ENCODE measurements at regions not wholly inside any gene's neighbourhood (a gene's known extent, or its start where the extent isn't known, plus 50 kb on each side); places are given as distances from the start of the nearest gene placed in this dataset.

- Mint-ChIP-seq H3K9me3 (peaks cover 27% of the 10 kb centered on the region), H3K27ac (no peak overlapping the region), H3K4me1 (ENCODE audit: low read depth) (peaks cover 2% of the 10 kb centered on the region), H3K4me3 (ENCODE audit: low read depth) (no peak overlapping the region), H3K36me3 (ENCODE audit: low read depth) (peaks cover 3% of the 10 kb centered on the region), H3K27me3 (ENCODE audit: low read depth) (no peaks in the 10 kb centered on the region)
- intact Hi-C loops (cut with micrococcal nuclease) = no loop called here
- DNase-seq (ENCODE audit: low spot score) = no peak
Observed at GRCh38 chr11:127919206-127920000, 668.0 kb downstream of the ETS1 start.

- Mint-ChIP-seq H3K4me3 (ENCODE audit: low read depth) (no peak overlapping the region), H3K27ac (no peak overlapping the region), H3K36me3 (ENCODE audit: low read depth) (no peaks in the 10 kb centered on the region), H3K4me1 (ENCODE audit: low read depth) (no peaks in the 10 kb centered on the region), H3K9me3 (no peaks in the 10 kb centered on the region), H3K27me3 (ENCODE audit: low read depth) (peaks cover 2% of the 10 kb centered on the region)
- DNase-seq (ENCODE audit: low spot score) = no peak
- intact Hi-C loops (cut with micrococcal nuclease) = no loop called here
Observed at GRCh38 chr11:127902382-127902781, 685.0 kb downstream of the ETS1 start.

DNA sequence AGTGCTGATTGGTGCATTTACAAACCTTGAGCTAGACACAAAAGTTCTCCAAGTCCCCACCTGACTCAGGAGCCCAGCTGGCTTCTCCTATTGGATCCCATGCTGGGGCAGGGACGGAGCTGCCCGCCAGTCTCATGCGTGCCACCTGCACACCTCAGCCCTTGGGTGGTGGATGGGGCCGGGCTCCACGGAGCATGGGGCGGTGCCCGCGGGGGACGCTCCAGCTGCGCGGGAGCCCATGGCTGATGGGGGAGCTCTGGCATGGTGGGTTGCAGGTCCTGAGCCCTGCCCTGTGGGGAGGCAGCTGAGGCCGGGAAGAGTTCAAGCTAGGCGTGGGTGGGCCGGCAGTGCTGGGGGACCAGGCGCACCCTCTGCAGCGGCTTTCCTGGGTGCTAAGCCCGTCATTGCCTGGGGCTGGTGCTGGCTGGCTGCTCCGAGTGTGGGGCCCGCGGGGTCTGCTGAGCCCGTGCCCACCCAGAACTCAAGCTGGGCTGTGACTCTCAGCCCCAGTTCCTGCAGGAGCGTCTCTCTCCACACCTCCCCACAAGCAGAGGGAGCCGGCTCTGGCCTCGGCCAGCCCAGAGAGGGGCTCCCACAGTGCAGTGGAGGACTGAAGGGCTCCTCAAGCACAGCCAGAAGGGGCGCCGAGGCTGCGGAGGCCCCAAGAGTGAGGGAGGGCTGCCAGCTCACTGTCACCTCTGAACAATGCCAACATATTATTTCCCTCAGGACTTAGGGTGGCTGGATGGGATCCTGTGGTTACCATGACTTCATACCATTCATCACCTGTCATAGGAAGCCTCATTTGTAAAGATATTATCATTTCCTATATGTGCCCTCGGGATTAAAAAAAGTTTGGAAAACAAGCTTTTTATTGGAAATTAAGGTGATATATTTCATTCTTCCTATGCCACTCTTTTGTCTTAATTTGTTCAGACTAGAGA lies 688.7 kb downstream of the ETS1 start:
- no peaks in the 10 kb centered on the region for H3K27me3 Mint-ChIP-seq (ENCODE audit: low read depth)
- H3K9me3 Mint-ChIP-seq = no peaks in the 10 kb centered on the region
- H3K4me1 Mint-ChIP-seq (ENCODE audit: low read depth) = no peaks in the 10 kb centered on the region
- no peak overlapping the region for H3K4me3 Mint-ChIP-seq (ENCODE audit: low read depth)
- DNase-seq (ENCODE audit: low spot score) = no peak
- intact Hi-C loops (cut with micrococcal nuclease) = no loop called here
- no peak overlapping the region for H3K27ac Mint-ChIP-seq
- H3K36me3 Mint-ChIP-seq (ENCODE audit: low read depth) = no peaks in the 10 kb centered on the region

DNA sequence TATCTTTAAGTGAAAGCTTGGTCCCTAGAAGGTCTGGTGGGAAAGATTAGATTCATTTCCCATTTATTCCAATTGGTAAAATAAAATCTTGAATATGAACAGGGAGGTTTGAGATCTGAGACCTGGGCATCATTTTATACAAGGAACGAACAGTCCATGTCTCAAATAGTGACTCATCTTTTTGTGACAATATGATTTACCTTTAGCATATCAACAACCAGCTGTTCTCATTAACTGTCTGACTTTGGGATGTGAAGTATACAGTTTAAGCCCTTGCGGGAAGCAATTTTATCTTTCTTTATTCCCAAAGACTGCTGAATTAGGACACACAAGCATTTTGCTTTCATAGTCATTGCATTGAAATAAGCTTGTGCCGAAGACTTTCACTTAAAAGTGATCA lies 691.6 kb downstream of the ETS1 start:
- Mint-ChIP-seq H3K36me3 (ENCODE audit: low read depth) (no peaks in the 10 kb centered on the region), H3K27ac (no peak overlapping the region), H3K4me1 (ENCODE audit: low read depth) (no peaks in the 10 kb centered on the region), H3K4me3 (ENCODE audit: low read depth) (no peak overlapping the region), H3K9me3 (no peaks in the 10 kb centered on the region), H3K27me3 (ENCODE audit: low read depth) (no peaks in the 10 kb centered on the region)
- DNase-seq (ENCODE audit: low spot score) = no peak
- intact Hi-C loops (cut with micrococcal nuclease) = no loop called here

DNA sequence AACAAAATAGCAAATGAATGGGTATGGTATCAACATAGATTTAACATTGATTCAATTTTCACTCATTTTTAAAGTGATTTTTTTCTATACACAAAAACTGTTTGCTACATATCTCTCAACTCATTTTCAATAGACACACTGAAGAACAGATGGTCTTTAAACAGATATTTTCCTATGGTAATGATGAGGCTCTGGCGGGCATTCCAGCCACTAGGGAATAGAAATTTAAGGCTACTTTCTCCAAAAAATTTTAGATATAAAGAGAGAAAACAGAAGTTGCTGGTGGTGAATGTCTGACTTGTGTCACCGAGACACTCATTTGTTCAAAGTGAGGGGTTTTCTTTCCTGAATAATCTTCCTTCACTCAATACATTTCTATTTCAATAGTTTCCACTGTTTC lies 693.0 kb downstream of the ETS1 start:
- Mint-ChIP-seq H3K36me3 (ENCODE audit: low read depth) (no peaks in the 10 kb centered on the region), H3K4me3 (ENCODE audit: low read depth) (no peak overlapping the region), H3K4me1 (ENCODE audit: low read depth) (no peaks in the 10 kb centered on the region), H3K27ac (no peak overlapping the region), H3K9me3 (no peaks in the 10 kb centered on the region), H3K27me3 (ENCODE audit: low read depth) (peaks cover under 1% of the 10 kb centered on the region)
- intact Hi-C loops (cut with micrococcal nuclease) = no loop called here
- DNase-seq (ENCODE audit: low spot score) = no peak

DNA sequence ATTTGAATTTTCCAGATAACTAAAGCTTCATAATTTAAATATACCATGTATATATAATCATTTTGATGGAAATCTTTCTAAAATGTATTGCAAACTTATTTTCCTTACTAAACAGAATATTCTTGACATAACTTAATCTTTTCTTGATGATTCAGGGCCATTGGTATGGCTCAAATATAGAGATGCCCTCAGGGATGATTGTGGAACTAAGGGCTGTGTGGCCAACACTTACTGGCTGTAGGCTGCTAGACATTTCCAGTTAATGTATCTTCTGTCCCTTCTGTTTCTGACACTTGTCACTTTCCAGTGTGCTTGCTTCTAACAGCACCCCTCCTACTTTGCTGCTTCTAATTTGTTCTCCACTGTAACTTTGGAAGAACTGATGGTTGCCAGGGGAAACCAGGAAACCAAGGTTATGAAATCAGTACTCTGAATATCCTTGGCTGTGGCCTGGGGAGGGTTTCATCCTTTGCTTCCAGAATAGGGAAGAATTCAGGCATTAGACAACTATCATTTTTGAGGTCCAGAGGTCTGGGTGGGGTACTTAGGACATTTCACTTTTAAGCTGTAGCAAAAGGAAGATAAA lies 697.2 kb downstream of the ETS1 start:
- DNase-seq (ENCODE audit: low spot score) = no peak
- Mint-ChIP-seq H3K27ac (no peak overlapping the region), H3K4me3 (ENCODE audit: low read depth) (no peak overlapping the region), H3K27me3 (ENCODE audit: low read depth) (peaks cover 3% of the 10 kb centered on the region), H3K9me3 (peaks cover 6% of the 10 kb centered on the region), H3K4me1 (ENCODE audit: low read depth) (no peaks in the 10 kb centered on the region), H3K36me3 (ENCODE audit: low read depth) (no peaks in the 10 kb centered on the region)
- intact Hi-C loops (cut with micrococcal nuclease) = no loop called here

- Mint-ChIP-seq H3K36me3 (ENCODE audit: low read depth) (no peaks in the 10 kb centered on the region), H3K27ac (no peak overlapping the region), H3K4me3 (ENCODE audit: low read depth) (no peak overlapping the region), H3K27me3 (ENCODE audit: low read depth) (peaks cover 3% of the 10 kb centered on the region), H3K9me3 (peaks cover 6% of the 10 kb centered on the region), H3K4me1 (ENCODE audit: low read depth) (no peaks in the 10 kb centered on the region)
- DNase-seq (ENCODE audit: low spot score) = no peak
- intact Hi-C loops (cut with micrococcal nuclease) = no loop called here
Observed at GRCh38 chr11:127888386-127888785, 699.0 kb downstream of the ETS1 start.

GRCh38 chr11:127875131-127875530 lies 712.2 kb downstream of the ETS1 start:
- Mint-ChIP-seq H3K27ac (no peak overlapping the region), H3K27me3 (ENCODE audit: low read depth) (no peaks in the 10 kb centered on the region)

GRCh38 chr11:127873478-127873877 lies 713.9 kb downstream of the ETS1 start:
- Mint-ChIP-seq H3K4me1 (ENCODE audit: low read depth) (no peaks in the 10 kb centered on the region), H3K9me3 (no peaks in the 10 kb centered on the region), H3K27ac (no peak overlapping the region), H3K27me3 (ENCODE audit: low read depth) (no peaks in the 10 kb centered on the region), H3K4me3 (ENCODE audit: low read depth) (no peak overlapping the region), H3K36me3 (ENCODE audit: low read depth) (no peaks in the 10 kb centered on the region)
- DNase-seq (ENCODE audit: low spot score) = no peak
- intact Hi-C loops (cut with micrococcal nuclease) = no loop called here

More at GRCh38 chr11:127875131-127875530, 712.2 kb downstream of the ETS1 start:
- Mint-ChIP-seq H3K4me3 (ENCODE audit: low read depth) (no peak overlapping the region), H3K36me3 (ENCODE audit: low read depth) (no peaks in the 10 kb centered on the region), H3K9me3 (no peaks in the 10 kb centered on the region), H3K4me1 (ENCODE audit: low read depth) (no peaks in the 10 kb centered on the region)
- DNase-seq (ENCODE audit: low spot score) = no peak
- intact Hi-C loops (cut with micrococcal nuclease) = no loop called here

DNA sequence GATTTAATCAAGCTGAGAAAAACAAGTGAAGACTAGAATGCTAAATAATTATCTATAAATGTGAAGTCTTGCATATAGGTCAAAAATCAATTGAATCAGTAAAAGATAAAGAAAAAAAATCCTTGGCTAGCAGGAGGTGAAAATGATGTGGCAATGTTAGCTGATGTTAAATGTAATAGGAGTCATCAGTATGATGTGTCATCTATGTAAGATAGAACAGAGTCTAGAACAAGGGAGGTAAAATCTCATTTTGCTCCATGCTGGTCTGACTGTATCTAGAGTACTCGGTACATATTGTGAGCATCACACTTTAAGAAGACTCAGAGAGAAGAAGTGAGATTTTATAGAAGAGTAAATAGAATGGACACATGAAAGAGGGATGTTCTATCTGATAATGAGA lies 721.2 kb downstream of the ETS1 start:
- H3K27ac Mint-ChIP-seq = no peak overlapping the region
- H3K9me3 Mint-ChIP-seq = no peaks in the 10 kb centered on the region
- intact Hi-C loops (cut with micrococcal nuclease) = no loop called here

DNA sequence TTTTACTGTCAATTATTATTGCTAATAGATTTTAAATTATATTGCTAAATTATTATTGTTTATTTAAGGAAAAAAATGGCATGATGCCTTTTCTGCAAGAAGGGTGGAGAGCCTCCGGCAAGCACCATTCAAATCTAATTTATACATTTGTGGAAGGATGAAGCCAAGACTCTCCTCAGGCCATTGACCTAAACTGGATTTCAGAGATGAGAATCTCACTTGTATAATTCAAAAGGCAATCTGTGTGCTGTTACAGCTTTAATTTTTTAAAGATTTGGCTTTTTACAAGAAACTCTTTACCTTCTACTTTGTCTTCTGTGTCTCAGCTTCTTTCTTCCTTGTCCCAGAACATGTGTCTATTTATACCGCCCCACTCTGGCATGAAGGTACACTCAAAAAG lies 722.5 kb downstream of the ETS1 start:
- DNase-seq (ENCODE audit: low spot score) = no peak
- Mint-ChIP-seq H3K36me3 (ENCODE audit: low read depth) (no peaks in the 10 kb centered on the region), H3K4me1 (ENCODE audit: low read depth) (no peaks in the 10 kb centered on the region), H3K27ac (no peak overlapping the region), H3K4me3 (ENCODE audit: low read depth) (no peak overlapping the region), H3K9me3 (no peaks in the 10 kb centered on the region), H3K27me3 (ENCODE audit: low read depth) (peaks cover 7% of the 10 kb centered on the region)
- intact Hi-C loops (cut with micrococcal nuclease) = no loop called here

More for the DNA sequence above, 721.2 kb downstream of the ETS1 start:
- DNase-seq (ENCODE audit: low spot score) = no peak
- Mint-ChIP-seq H3K4me1 (ENCODE audit: low read depth) (no peaks in the 10 kb centered on the region), H3K36me3 (ENCODE audit: low read depth) (no peaks in the 10 kb centered on the region), H3K4me3 (ENCODE audit: low read depth) (no peak overlapping the region), H3K27me3 (ENCODE audit: low read depth) (peaks cover 5% of the 10 kb centered on the region)

DNA sequence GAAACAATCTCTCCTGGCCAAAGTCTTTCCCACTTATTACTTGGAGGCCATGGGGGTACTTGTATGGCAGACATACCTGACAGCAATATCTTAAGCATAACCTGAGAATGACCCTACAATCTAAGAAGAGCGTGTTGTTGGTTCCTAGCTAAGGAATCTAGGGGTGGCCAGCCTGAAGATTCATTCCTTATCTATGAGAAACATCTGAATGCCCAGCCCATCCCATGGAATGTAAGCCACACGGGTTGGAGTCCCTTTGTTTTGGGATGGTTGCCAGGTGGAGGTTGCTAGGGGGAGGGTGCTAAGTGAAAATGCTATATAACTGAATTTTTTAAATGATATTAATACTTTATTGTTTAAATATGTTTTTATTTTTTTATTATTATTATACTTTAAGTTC lies 725.0 kb downstream of the ETS1 start:
- H3K27ac Mint-ChIP-seq = no peak overlapping the region
- H3K4me3 Mint-ChIP-seq (ENCODE audit: low read depth) = no peak overlapping the region
- no peaks in the 10 kb centered on the region for H3K9me3 Mint-ChIP-seq
- H3K27me3 Mint-ChIP-seq (ENCODE audit: low read depth) = peaks cover 7% of the 10 kb centered on the region
- intact Hi-C loops (cut with micrococcal nuclease) = no loop called here
- no peak for DNase-seq (ENCODE audit: low spot score)
- H3K36me3 Mint-ChIP-seq (ENCODE audit: low read depth) = no peaks in the 10 kb centered on the region
- no peaks in the 10 kb centered on the region for H3K4me1 Mint-ChIP-seq (ENCODE audit: low read depth)

GRCh38 chr11:127859941-127860354 lies 727.4 kb downstream of the ETS1 start:
- intact Hi-C loops (cut with micrococcal nuclease) = no loop called here

More at GRCh38 chr11:127859941-127860354, 727.4 kb downstream of the ETS1 start:
- peaks cover 5% of the 10 kb centered on the region for H3K27me3 Mint-ChIP-seq (ENCODE audit: low read depth)
- H3K36me3 Mint-ChIP-seq (ENCODE audit: low read depth) = no peaks in the 10 kb centered on the region
- DNase-seq (ENCODE audit: low spot score) = no peak
- H3K9me3 Mint-ChIP-seq = no peaks in the 10 kb centered on the region
- H3K4me3 Mint-ChIP-seq (ENCODE audit: low read depth) = no peak overlapping the region
- H3K27ac Mint-ChIP-seq = no peak overlapping the region
- no peaks in the 10 kb centered on the region for H3K4me1 Mint-ChIP-seq (ENCODE audit: low read depth)
